Gastrocnemius medialis (tissue), 4 donors: ENCODE measurements at regions not wholly inside any gene's neighbourhood (a gene's known extent, or its start where the extent isn't known, plus 50 kb on each side); places are given as distances from the start of the nearest gene placed in this dataset.

ENCODE experiments used
- CTCF ChIP-seq, 5 experiments: fragments of 450-650 bp in 3 of 5; fragments of 200-600 bp in 2 of 5; sonication (generic) in 2 of 5; IDR thresholded peaks in 4 of 5; conservative IDR thresholded peaks in 1 of 5; 1 replicate in 4 of 5; 2 replicates in 1 of 5; pipeline ENCODE4 v1.5.1; 2016 to 2019; ENCODE audit warnings: antibody characterized with exemption in 5 of 5, mild to moderate bottlenecking in 3 of 5, moderate library complexity in 3 of 5
- POLR2A ChIP-seq, 2 donors: fragments of 450-650 bp; IDR thresholded peaks; one replicate each; pipeline ENCODE4 v1.6.1; 2017; ENCODE audit warnings: antibody characterized with exemption in 2 of 2, mild to moderate bottlenecking in 2 of 2, moderate library complexity in 2 of 2

DNA sequence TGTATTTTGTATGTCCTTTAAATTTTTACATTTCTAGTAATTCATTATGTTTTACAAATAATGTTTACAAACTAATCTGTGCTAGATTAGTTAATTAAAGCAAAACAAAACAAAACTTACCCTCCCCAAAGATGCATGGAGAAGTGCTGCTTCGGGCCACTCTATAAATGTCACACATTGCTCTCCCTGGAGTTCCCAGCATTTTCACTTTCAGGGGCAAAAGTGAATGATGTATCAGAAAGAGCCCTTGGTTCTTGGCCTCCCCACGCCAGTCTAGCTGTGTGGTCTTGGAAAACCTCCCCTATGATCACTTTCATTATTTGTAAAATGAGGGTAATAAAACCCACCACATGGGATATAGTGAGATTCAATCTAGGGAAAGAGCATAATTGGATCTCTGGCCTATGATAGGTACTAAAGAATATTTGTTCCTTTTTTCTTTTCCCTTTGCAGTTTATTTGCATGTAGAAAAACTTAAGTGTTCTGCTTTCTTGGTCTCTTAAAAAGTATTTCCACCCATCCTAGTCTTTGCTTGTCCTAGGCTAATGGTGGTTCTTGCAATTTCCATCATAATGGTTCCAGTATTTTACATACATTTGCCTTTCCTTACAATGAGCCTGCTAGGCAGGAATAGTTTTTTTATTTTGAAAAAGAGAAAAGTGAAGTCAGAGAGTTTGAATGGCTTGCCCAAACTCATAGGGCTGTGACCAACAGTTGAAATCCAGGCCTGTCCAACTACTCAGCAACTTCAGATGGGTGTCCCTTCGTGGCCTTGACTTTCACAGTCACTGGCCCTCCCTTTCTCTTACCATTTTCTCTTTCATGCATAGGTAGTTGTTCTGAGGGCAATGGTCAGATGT, 184.5 kb upstream of the KLF4 start:
- TF ChIP-seq CTCF (IDR thresholded peaks at IDR 0.05 in 4 of 5, conservative IDR thresholded peaks at IDR 0.05 in 1 of 5) (no peak), POLR2A (IDR thresholded peaks at IDR 0.05) (no peak)
